ENCODE measurements at regions not wholly inside any gene's neighbourhood (a gene's known extent, or its start where the extent isn't known, plus 50 kb on each side); places are given as distances from the start of the nearest gene placed in this dataset.

- ATAC-seq (ENCODE audit: low read depth in 2 of 2) (no peak), DNase-seq (no peak)
- no peak overlapping the region for H3K4me3 Mint-ChIP-seq
- Histone ChIP-seq H3K4me1 (ENCODE audit: control insufficient read depth, insufficient read depth, low read length, poor library complexity, severe bottlenecking) (no peaks in the 10 kb centered on the region), H3K36me3 (ENCODE audit: control insufficient read depth, insufficient read depth, low read length) (no peaks in the 10 kb centered on the region), H3K27ac (ENCODE audit: insufficient read depth, low read length, poor library complexity, severe bottlenecking) (no peak overlapping the region), H3K27me3 (ENCODE audit: control insufficient read depth, insufficient read depth, low read length) (peaks cover 1% of the 10 kb centered on the region), H3K4me3 (ENCODE audit: low read depth, low read length) (no peak overlapping the region), H3K9me3 (ENCODE audit: control insufficient read depth in 2 of 2, low read length in 2 of 2) (no peaks in the 10 kb centered on the region)
- no peak overlapping the region for H3K27ac Mint-ChIP-seq
- H3K9me3 Mint-ChIP-seq: no peaks in the 10 kb centered on the region
- H3K36me3 Mint-ChIP-seq: no peaks in the 10 kb centered on the region
- H3K27me3 Mint-ChIP-seq: peaks cover 5% of the 10 kb centered on the region
- no peaks in the 10 kb centered on the region for H3K4me1 Mint-ChIP-seq
Observed at GRCh38 chr11:109845437-109845836, 247.8 kb upstream of the ZC3H12C start.

GRCh38 chr11:109847621-109848020 is 245.6 kb upstream of the ZC3H12C start:
- Histone ChIP-seq H3K27me3 (ENCODE audit: control insufficient read depth, insufficient read depth, low read length) (peaks cover 1% of the 10 kb centered on the region), H3K9me3 (ENCODE audit: control insufficient read depth in 2 of 2, low read length in 2 of 2) (no peaks in the 10 kb centered on the region), H3K4me1 (ENCODE audit: control insufficient read depth, insufficient read depth, low read length, poor library complexity, severe bottlenecking) (no peaks in the 10 kb centered on the region), H3K36me3 (ENCODE audit: control insufficient read depth, insufficient read depth, low read length) (no peaks in the 10 kb centered on the region), H3K27ac (ENCODE audit: insufficient read depth, low read length, poor library complexity, severe bottlenecking) (no peak overlapping the region), H3K4me3 (ENCODE audit: low read depth, low read length) (no peak overlapping the region)
- Mint-ChIP-seq H3K27ac (no peak overlapping the region), H3K9me3 (no peaks in the 10 kb centered on the region), H3K27me3 (peaks cover 5% of the 10 kb centered on the region), H3K4me1 (no peaks in the 10 kb centered on the region), H3K4me3 (no peak overlapping the region), H3K36me3 (no peaks in the 10 kb centered on the region)
- ATAC-seq (ENCODE audit: low read depth in 2 of 2) (no peak), DNase-seq (no peak)

DNA sequence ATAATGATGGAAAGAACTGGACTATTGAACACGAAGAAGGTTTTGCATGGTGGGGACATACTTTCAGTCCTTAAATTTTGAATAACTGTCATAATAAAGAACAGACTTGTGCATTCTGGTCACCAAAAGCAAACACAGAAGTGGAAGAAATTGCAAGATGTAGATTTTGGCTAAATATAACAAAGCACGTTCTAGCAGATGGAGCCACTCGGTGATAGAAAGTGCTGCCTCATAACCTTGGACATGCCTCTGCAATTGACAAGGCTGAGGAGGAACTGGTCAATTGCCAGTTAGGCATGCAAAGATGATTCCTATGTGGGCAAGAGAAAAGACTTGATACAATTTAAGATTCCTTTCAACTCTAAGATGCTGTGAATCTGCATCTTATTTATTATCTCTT is 244.1 kb upstream of the ZC3H12C start:
- DNase-seq (no peak), ATAC-seq (ENCODE audit: low read depth in 2 of 2) (no peak)
- no peak overlapping the region for H3K4me3 Mint-ChIP-seq
- H3K4me1 Mint-ChIP-seq: no peaks in the 10 kb centered on the region
- H3K9me3 ChIP-seq (ENCODE audit: control insufficient read depth in 2 of 2, low read length in 2 of 2): no peaks in the 10 kb centered on the region
- no peak overlapping the region for H3K27ac ChIP-seq (ENCODE audit: insufficient read depth, low read length, poor library complexity, severe bottlenecking)
- H3K36me3 ChIP-seq (ENCODE audit: control insufficient read depth, insufficient read depth, low read length): no peaks in the 10 kb centered on the region
- peaks cover 0 to 1% (median 0%) of the 10 kb centered on the region in 7 donors for H3K9me3 Mint-ChIP-seq
- H3K4me1 ChIP-seq (ENCODE audit: control insufficient read depth, insufficient read depth, low read length, poor library complexity, severe bottlenecking): no peaks in the 10 kb centered on the region
- H3K36me3 Mint-ChIP-seq: no peaks in the 10 kb centered on the region
- H3K4me3 ChIP-seq (ENCODE audit: low read depth, low read length): no peak overlapping the region
- no peak overlapping the region for H3K27ac Mint-ChIP-seq
- peaks cover 9% of the 10 kb centered on the region for H3K27me3 Mint-ChIP-seq
- peaks cover 1% of the 10 kb centered on the region for H3K27me3 ChIP-seq (ENCODE audit: control insufficient read depth, insufficient read depth, low read length)

DNA sequence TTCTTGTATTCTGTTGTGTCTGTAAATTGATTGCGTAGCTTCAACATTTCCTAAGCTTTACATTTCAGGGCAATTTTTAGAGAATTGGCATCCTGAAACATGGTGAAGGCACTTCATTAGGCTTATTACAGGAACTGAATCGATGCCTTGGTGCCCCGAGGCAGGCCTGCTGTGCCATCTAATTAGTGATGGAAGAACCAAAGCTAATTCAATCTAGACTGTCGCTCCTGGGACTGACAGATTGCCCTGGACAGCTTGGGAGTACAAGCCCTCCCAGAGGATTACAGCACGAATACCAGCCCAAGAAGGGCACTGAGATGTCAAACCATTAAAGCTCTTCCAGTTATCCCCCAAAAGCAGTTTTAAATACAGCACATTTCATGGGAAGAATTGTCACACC is 243.2 kb upstream of the ZC3H12C start:
- H3K4me1 Mint-ChIP-seq: no peaks in the 10 kb centered on the region
- DNase-seq (no peak), ATAC-seq (ENCODE audit: low read depth in 2 of 2) (no peak)
- H3K9me3 ChIP-seq (ENCODE audit: control insufficient read depth in 2 of 2, low read length in 2 of 2): no peaks in the 10 kb centered on the region
- H3K9me3 Mint-ChIP-seq: peaks cover 0 to 1% (median 0%) of the 10 kb centered on the region in 7 donors
- no peaks in the 10 kb centered on the region for H3K36me3 ChIP-seq (ENCODE audit: control insufficient read depth, insufficient read depth, low read length)
- peaks cover 1% of the 10 kb centered on the region for H3K27me3 ChIP-seq (ENCODE audit: control insufficient read depth, insufficient read depth, low read length)
- no peak overlapping the region for H3K4me3 ChIP-seq (ENCODE audit: low read depth, low read length)
- H3K27me3 Mint-ChIP-seq: peaks cover 9% of the 10 kb centered on the region
- H3K4me3 Mint-ChIP-seq: no peak overlapping the region
- H3K27ac Mint-ChIP-seq: no peak overlapping the region
- no peaks in the 10 kb centered on the region for H3K36me3 Mint-ChIP-seq
- no peak overlapping the region for H3K27ac ChIP-seq (ENCODE audit: insufficient read depth, low read length, poor library complexity, severe bottlenecking)
- no peaks in the 10 kb centered on the region for H3K4me1 ChIP-seq (ENCODE audit: control insufficient read depth, insufficient read depth, low read length, poor library complexity, severe bottlenecking)

DNA sequence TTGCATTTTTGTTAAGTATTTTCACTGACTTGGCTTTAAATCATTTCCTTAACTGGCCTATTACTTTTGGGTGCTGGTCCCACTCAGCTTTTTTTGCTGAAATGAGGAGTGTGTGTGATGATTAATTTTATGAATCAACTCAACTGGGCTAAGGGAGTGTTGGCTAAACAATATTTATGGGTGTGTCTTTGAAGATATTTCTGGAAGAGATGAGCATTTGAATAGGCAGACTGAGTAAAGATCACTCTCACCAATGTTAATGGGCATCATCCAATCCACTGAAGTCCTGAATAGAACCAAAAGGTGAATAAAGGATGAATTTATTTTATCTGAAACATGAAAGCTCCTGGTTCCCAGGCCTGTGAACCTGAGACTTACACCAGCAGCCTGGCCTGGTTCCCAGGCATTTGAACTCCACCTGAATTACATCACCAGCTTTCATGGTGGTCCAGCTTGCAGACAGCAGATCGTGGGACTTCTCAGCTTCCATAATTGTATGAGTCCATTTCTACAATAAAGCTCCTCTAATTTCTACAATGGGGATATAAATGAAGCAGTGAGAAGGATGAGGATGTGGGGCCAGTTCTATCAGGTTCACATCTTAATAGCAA is 241.3 kb upstream of the ZC3H12C start:
- ATAC-seq (ENCODE audit: low read depth in 2 of 2) (no peak), DNase-seq (no peak)
- H3K4me3 Mint-ChIP-seq: no peak overlapping the region

GRCh38 chr11:109853156-109853776 is 239.9 kb upstream of the ZC3H12C start:
- ATAC-seq (ENCODE audit: low read depth in 2 of 2) (no peak), DNase-seq (peak in 1 of 3 donors; percentile 51)
- H3K4me3 ChIP-seq (ENCODE audit: low read depth, low read length): no peak overlapping the region
- H3K36me3 Mint-ChIP-seq: no peaks in the 10 kb centered on the region
- no peak overlapping the region for H3K4me3 Mint-ChIP-seq
- H3K27me3 Mint-ChIP-seq: peaks cover 8% of the 10 kb centered on the region
- no peaks in the 10 kb centered on the region for H3K4me1 Mint-ChIP-seq
- no peaks in the 10 kb centered on the region for H3K27me3 ChIP-seq (ENCODE audit: control insufficient read depth, insufficient read depth, low read length)
- no peaks in the 10 kb centered on the region for H3K9me3 ChIP-seq (ENCODE audit: control insufficient read depth in 2 of 2, low read length in 2 of 2)
- peaks cover 0 to 1% (median 0%) of the 10 kb centered on the region in 7 donors for H3K9me3 Mint-ChIP-seq
- no peak overlapping the region for H3K27ac Mint-ChIP-seq
- H3K36me3 ChIP-seq (ENCODE audit: control insufficient read depth, insufficient read depth, low read length): no peaks in the 10 kb centered on the region
- H3K27ac ChIP-seq (ENCODE audit: insufficient read depth, low read length, poor library complexity, severe bottlenecking): no peak overlapping the region
- no peaks in the 10 kb centered on the region for H3K4me1 ChIP-seq (ENCODE audit: control insufficient read depth, insufficient read depth, low read length, poor library complexity, severe bottlenecking)

More for the DNA sequence above, 241.3 kb upstream of the ZC3H12C start:
- H3K27ac ChIP-seq (ENCODE audit: insufficient read depth, low read length, poor library complexity, severe bottlenecking): no peak overlapping the region
- Mint-ChIP-seq H3K27me3 (peaks cover 4% of the 10 kb centered on the region), H3K36me3 (no peaks in the 10 kb centered on the region), H3K27ac (no peak overlapping the region), H3K4me1 (no peaks in the 10 kb centered on the region), H3K9me3 (peaks cover 0 to 1% (median 0%) of the 10 kb centered on the region in 7 donors)
- no peak overlapping the region for H3K4me3 ChIP-seq (ENCODE audit: low read depth, low read length)
- no peaks in the 10 kb centered on the region for H3K36me3 ChIP-seq (ENCODE audit: control insufficient read depth, insufficient read depth, low read length)
- no peaks in the 10 kb centered on the region for H3K9me3 ChIP-seq (ENCODE audit: control insufficient read depth in 2 of 2, low read length in 2 of 2)
- no peaks in the 10 kb centered on the region for H3K27me3 ChIP-seq (ENCODE audit: control insufficient read depth, insufficient read depth, low read length)
- H3K4me1 ChIP-seq (ENCODE audit: control insufficient read depth, insufficient read depth, low read length, poor library complexity, severe bottlenecking): no peaks in the 10 kb centered on the region

DNA sequence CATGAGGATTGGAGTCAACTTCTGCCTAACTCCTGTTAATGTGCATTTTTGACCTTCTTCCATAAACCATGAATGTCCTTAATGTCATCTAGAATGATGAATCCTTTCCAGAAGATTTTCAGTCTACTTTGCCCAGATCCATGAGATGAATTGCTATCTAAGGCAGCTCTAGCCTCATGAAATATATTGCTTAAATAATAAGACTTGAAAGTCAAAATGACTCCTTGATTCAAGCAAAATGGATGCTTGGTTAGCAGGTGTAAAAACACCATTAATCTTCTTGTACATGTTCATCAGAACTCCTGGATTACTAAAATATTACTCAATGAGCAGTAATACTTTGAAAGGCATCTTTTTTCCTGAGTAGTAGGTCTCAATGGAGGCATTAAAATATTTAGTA is 238.5 kb upstream of the ZC3H12C start:
- Histone ChIP-seq H3K27me3 (ENCODE audit: control insufficient read depth, insufficient read depth, low read length) (no peaks in the 10 kb centered on the region), H3K27ac (ENCODE audit: insufficient read depth, low read length, poor library complexity, severe bottlenecking) (no peak overlapping the region), H3K9me3 (ENCODE audit: control insufficient read depth in 2 of 2, low read length in 2 of 2) (no peaks in the 10 kb centered on the region), H3K36me3 (ENCODE audit: control insufficient read depth, insufficient read depth, low read length) (no peaks in the 10 kb centered on the region), H3K4me3 (ENCODE audit: low read depth, low read length) (no peak overlapping the region), H3K4me1 (ENCODE audit: control insufficient read depth, insufficient read depth, low read length, poor library complexity, severe bottlenecking) (no peaks in the 10 kb centered on the region)
- Mint-ChIP-seq H3K27ac (no peak overlapping the region), H3K9me3 (peaks cover 0 to 2% (median 0%) of the 10 kb centered on the region in 7 donors), H3K36me3 (no peaks in the 10 kb centered on the region), H3K27me3 (peaks cover 8% of the 10 kb centered on the region), H3K4me3 (no peak overlapping the region), H3K4me1 (no peaks in the 10 kb centered on the region)
- ATAC-seq (ENCODE audit: low read depth in 2 of 2) (no peak), DNase-seq (no peak)

- H3K4me3 ChIP-seq (ENCODE audit: low read depth, low read length): no peak overlapping the region
- Mint-ChIP-seq H3K9me3 (peaks cover 0 to 2% (median 0%) of the 10 kb centered on the region in 7 donors), H3K4me3 (no peak overlapping the region), H3K27ac (no peak overlapping the region), H3K4me1 (peaks cover 0 to 4% (median 0%) of the 10 kb centered on the region in 4 donors), H3K36me3 (no peaks in the 10 kb centered on the region), H3K27me3 (peaks cover 8% of the 10 kb centered on the region)
- no peaks in the 10 kb centered on the region for H3K9me3 ChIP-seq (ENCODE audit: control insufficient read depth in 2 of 2, low read length in 2 of 2)
- no peaks in the 10 kb centered on the region for H3K4me1 ChIP-seq (ENCODE audit: control insufficient read depth, insufficient read depth, low read length, poor library complexity, severe bottlenecking)
- no peak overlapping the region for H3K27ac ChIP-seq (ENCODE audit: insufficient read depth, low read length, poor library complexity, severe bottlenecking)
- DNase-seq: no peak
- no peaks in the 10 kb centered on the region for H3K36me3 ChIP-seq (ENCODE audit: control insufficient read depth, insufficient read depth, low read length)
- no peaks in the 10 kb centered on the region for H3K27me3 ChIP-seq (ENCODE audit: control insufficient read depth, insufficient read depth, low read length)
- ATAC-seq (ENCODE audit: low read depth in 2 of 2): no peak
Observed at GRCh38 chr11:109856928-109857327, 236.3 kb upstream of the ZC3H12C start.

Measured in CD4-positive, CD25-positive, alpha-beta regulatory T cell (primary cell).